Esophagus squamous epithelium (tissue), 4 donors: ENCODE measurements at regions not wholly inside any gene's neighbourhood (a gene's known extent, or its start where the extent isn't known, plus 50 kb on each side); places are given as distances from the start of the nearest gene placed in this dataset.

Source experiments
- CTCF ChIP-seq, 6 experiments: fragments of 450-650 bp in 4 of 6; fragments of 200-600 bp in 2 of 6; sonication (generic) in 2 of 6; IDR thresholded peaks; one replicate each; pipeline ENCODE4 v1.5.1; 2016 to 2019; ENCODE audit warnings: antibody characterized with exemption in 6 of 6, mild to moderate bottlenecking in 4 of 6, moderate library complexity in 4 of 6
- POLR2A ChIP-seq, 4 donors: fragments of 450-650 bp; IDR thresholded peaks; one replicate each; pipeline ENCODE4 v1.6.1; 2017; ENCODE audit warnings: antibody characterized with exemption in 4 of 4, mild to moderate bottlenecking in 4 of 4, moderate library complexity in 3 of 4

- TF ChIP-seq CTCF (IDR thresholded peaks at IDR 0.05) (no peak), POLR2A (IDR thresholded peaks at IDR 0.05) (no peak)
These were observed 97.6 kb upstream of the SERP2 start for GRCh38 chr13:44276061-44276460.
